GM18517 (cell line): ENCODE measurements at regions not wholly inside any gene's neighbourhood (a gene's known extent, or its start where the extent isn't known, plus 50 kb on each side); places are given as distances from the start of the nearest gene placed in this dataset.
"Not testable (repeated sequence)": the region's sequence is repeated elsewhere in the genome, so short reads cannot be mapped to it uniquely, and the experiment has no call there.

Experiments
- ATAC-seq: cut with Tn5 transposase; IDR thresholded peaks from one replicate; pipeline ENCODE4 v1.9.1; 2021; ENCODE audit warnings: mild to moderate bottlenecking, moderate library complexity; ENCODE audit not compliant: unreplicated experiment

GRCh38 chr5:104626122-104626521 is 1063.5 kb upstream of the NUDT12 start:
- ATAC-seq: no peak

DNA sequence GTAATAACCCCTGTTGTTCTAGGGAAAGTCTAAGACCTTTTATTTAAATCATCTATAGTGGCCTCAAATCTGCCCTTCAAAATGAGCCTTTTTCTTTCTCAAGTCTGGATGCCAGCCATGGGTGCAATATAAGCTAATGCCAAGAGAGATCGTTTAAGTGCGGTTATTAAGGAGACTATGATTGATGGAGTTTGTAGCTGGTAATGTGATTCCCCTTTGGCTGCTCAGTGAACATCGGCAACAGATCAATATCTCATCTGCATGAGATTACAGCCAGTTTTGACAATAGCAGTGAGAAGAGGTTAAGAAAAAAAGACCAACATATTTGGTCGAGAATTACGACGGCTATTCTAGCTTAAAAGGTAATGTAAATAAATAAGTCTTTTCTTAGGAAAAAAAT is 1049.4 kb upstream of the NUDT12 start:
- ATAC-seq: no peak

DNA sequence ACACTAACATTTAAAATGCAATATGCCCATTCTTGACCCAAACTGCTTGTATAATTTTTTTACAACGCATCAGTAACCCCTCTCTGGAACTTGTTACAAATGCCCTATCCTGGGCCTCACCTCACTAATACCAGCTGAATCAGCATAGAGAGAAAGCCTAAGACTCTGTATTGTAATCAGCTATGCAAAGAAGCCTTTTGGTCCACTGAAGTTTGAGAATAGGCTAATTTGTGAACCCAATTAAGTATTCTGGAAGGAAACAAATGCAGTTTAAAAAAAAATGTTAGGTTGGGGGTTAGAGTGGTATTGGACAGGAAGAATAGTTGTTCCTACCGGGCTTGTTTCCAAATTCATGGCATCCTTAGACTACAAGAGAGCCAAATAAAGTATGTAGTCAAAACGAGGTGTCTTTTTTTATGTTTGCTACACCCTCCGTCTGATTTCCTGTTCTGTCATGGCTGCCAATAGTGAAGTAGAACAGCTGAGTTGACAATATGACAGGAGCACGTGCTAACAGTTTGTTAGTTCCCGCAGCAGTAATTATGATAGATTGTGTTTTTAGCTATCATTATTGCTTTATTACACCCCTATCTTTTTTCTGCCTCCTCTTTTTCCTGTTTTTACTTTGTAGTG is 1048.7 kb upstream of the NUDT12 start:
- no peak for ATAC-seq

GRCh38 chr5:104606258-104606829 is 1043.8 kb upstream of the NUDT12 start:
- ATAC-seq: no peak

DNA sequence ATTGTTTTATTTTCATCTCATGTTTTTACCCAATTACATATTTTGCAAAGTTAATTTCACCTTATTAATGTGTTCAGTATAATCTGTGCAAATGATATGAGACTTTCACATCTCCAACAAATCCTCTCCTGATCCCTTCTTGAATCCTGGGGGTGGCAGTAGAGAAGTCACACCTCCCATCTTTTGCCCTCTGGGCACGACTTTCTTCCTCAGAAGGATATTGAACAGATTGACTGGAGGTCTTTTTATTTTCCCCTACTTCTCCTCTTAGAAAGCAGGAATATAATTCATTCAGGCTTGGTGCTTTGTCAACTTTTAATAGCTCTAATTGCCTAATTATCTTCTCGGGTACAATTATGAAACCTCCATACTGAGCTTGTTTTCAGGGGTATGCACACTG is 1037.1 kb upstream of the NUDT12 start:
- no peak for ATAC-seq

- no peak for ATAC-seq
Measured at GRCh38 chr5:104598285-104598684, 1035.7 kb upstream of the NUDT12 start.

- ATAC-seq: no peak
Measured at GRCh38 chr5:104594850-104595249, 1032.3 kb upstream of the NUDT12 start.

- ATAC-seq: no peak
Measured at GRCh38 chr5:104576677-104577076, 1014.1 kb upstream of the NUDT12 start.

DNA sequence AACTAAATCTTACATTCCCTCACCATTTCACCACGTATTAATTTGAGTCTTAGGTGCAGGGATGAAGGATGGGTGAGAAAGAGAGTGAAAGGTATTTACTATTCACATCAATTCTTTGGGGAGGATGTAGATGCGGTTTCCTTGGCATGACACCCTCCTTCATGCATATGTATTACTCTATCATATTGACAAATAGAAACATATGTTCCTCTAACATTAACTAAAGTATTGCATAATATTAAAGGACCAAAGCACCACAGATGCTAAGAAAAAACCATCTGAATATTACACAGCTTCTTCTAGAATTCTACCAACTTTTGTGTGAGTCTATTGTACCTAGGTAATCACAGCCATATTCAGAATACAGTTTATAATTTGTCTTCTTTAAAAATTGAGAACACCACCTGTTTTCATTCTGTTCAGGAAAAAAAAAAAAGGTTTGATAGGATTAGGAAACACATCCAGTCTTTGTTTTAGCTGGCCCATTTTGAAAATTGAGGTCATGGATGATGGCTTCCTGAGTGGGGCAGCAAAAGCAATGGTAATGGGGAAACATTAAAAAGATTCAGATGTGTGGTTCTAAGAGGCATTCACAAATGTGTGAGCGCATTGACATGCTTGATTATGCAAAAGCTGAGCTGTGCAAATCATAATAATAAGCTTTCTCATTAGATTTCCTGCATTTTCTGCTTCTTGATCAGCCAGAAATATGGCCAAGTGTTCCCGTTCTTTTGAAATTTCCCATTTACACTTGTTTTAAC is 1011.5 kb upstream of the NUDT12 start:
- no peak for ATAC-seq

GRCh38 chr5:104569621-104570020 is 1007.0 kb upstream of the NUDT12 start:
- no peak for ATAC-seq

DNA sequence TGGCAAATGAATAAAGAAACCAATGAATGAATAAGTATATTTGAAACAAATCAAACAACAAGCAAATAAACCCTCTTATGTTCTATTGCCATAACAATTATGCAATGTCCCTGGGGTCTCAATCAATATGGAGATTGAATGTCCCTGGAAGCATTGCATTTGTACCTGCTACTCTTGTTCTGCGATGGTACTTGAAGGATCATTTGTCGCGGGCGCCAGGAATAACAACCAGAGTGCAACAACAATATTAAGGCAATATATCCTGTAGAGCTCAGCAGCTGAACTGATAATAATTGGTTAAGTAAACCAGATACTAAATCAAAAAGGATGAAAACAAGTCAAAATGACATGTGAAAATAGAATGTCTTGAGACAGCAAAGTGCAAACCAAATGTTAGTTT is 1001.9 kb upstream of the NUDT12 start:
- no peak for ATAC-seq

GRCh38 chr5:104556957-104557356 is 994.4 kb upstream of the NUDT12 start:
- no peak for ATAC-seq

GRCh38 chr5:104551628-104552027 is 989.0 kb upstream of the NUDT12 start:
- ATAC-seq: no peak

GRCh38 chr5:104546871-104547270 is 984.3 kb upstream of the NUDT12 start:
- not testable (repeated sequence) for ATAC-seq

GRCh38 chr5:104541141-104541785 is 978.7 kb upstream of the NUDT12 start:
- ATAC-seq: no peak

DNA sequence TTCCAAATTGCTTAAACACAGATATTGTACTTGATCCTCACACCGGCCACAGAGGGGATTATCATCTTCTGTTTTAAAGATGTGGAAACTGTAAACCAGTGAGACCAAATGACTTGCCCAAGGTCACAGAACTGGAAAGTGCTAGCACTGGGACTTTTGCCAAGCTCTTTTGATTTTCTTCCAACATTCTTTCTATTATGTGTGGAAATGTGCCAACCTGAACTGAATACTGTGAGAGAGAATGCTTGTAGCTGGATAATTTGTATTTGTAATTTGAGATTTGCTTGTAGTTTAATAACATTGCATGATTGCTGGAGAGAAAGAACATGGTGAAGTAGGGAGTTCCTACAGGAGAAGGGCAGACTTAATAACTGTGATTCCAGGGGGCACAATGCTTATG is 977.9 kb upstream of the NUDT12 start:
- no peak for ATAC-seq

DNA sequence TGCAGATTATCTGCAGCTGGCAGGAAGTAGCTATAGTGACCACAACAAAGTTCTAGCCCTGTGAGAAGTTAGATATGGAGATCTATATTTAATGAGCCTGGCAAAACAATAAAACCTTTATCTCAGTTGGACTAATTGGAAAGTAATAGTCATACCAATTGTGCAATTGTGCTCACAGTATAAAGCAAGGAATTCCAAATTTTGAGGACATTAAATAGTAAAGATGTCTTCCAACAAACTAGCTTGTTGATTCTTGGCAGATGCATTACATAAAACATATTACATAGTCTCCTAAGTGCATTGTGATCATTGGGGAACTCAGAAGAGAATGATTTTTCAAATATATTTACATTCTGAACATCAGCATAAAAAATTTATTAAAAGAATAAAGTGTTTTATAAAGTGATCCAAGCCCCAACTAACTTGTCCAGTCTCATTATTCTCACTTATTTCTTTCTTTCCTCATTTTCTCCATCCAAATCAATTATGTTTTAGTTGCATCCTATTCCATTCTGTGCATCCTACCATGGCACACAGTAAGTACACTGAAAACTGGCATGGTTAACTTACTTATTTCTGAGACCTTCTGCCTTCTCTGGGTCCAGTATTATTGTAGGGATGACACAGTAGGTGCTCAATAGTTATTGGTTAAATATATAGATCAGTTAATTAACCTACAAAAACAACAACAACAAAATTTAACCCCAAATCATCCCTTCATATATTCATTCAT is 977.2 kb upstream of the NUDT12 start:
- no peak for ATAC-seq

DNA sequence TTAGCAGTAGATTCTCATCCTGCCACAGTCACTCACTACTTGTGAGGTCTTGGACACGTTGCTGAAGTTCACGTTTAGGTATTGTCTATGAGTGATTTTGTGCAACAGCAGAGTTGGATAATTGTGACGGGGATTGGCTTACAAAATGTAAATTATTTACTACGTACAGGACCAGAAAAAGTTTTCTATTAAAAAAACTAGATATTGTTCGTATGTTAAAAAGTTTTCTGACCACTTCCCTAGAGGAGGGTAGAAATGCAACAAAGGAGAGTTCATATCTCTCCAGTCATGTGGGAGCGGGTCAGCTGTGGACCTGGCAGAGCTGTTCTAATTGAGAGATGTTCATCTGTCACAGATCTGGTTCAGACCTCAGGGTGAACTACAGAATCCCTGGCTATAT is 976.1 kb upstream of the NUDT12 start:
- ATAC-seq: no peak

DNA sequence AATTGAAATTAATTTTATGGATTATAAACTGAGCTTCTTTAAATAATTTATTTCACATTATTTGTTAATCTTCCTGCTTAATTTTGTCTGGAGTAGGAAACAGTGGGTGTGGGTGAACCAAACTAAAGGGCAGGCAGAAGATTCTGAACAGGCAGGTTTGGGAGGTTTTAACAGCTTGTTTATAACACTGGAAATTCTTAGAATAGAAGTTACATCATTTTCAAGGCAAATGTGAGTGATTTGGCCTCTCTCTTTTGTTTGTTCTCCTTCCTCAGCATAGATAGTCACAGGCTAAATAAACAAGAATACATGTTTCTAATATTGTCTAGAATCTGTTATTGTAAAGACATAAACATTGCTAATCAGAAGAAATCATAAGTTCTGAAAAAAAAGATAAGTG is 970.9 kb upstream of the NUDT12 start:
- no peak for ATAC-seq

- ATAC-seq: no peak
Measured at GRCh38 chr5:104526866-104527265, 964.3 kb upstream of the NUDT12 start.

DNA sequence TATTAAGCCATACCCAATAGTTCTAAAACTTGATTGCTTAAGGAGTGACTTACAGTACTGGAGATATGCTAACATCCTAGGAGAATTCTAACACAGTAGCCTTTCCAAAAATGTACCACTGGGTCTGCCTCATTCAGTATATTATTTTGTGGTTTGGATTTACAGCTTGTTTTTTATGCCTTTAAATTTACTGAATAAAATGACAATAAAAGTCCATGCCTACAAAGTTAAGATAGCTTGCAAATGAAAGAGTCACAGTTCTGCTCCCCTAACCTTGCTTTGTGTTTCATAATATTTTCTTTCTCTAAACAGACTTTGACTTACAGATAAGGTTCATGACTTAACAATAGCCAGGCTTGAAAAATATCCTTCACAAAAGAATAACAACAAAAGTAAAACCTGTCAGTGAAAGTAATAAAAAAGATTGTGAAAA is 951.1 kb upstream of the NUDT12 start:
- no peak for ATAC-seq
